Stomach (tissue), 4 donors: ENCODE measurements at regions not wholly inside any gene's neighbourhood (a gene's known extent, or its start where the extent isn't known, plus 50 kb on each side); places are given as distances from the start of the nearest gene placed in this dataset.

ENCODE experiments used
- POLR2AphosphoS5 ChIP-seq, 3 donors: sonication (generic); formaldehyde crosslinking; IDR thresholded peaks; one replicate each; pipeline ENCODE4 v1.6.1; 2016; ENCODE audit warnings: antibody characterized with exemption in 3 of 3
- TF ChIP-seq, protein P1 (sequence below), 7 experiments: fragments of 450-650 bp in 4 of 7; fragments of 200-600 bp in 3 of 7; sonication (generic) in 3 of 7; IDR thresholded peaks; one replicate each; pipeline ENCODE4 v1.5.1; 2016 to 2019; ENCODE audit warnings: antibody characterized with exemption in 7 of 7, control low read depth in 2 of 7, mild to moderate bottlenecking in 1 of 7

DNA sequence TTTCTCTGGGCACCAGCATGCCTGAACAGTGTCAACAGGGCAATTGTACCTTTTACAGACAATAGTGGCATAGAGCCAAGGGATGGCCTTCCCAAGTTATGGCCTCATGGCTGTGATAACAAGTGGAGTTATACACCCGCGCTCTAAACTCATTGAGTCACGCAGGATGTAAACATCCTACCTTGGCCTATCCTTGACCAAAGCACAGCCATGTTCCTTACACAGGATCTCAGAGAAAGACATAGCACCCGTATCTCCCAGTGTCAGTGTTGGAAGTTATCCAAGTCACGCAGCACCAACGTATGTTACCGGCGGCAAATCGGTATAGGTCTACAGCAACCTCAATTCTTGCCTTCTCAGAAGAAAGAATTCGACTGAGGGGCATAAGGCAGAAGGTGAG, 1654.9 kb upstream of the LRRTM3 start:
- TF ChIP-seq, protein P1, sequence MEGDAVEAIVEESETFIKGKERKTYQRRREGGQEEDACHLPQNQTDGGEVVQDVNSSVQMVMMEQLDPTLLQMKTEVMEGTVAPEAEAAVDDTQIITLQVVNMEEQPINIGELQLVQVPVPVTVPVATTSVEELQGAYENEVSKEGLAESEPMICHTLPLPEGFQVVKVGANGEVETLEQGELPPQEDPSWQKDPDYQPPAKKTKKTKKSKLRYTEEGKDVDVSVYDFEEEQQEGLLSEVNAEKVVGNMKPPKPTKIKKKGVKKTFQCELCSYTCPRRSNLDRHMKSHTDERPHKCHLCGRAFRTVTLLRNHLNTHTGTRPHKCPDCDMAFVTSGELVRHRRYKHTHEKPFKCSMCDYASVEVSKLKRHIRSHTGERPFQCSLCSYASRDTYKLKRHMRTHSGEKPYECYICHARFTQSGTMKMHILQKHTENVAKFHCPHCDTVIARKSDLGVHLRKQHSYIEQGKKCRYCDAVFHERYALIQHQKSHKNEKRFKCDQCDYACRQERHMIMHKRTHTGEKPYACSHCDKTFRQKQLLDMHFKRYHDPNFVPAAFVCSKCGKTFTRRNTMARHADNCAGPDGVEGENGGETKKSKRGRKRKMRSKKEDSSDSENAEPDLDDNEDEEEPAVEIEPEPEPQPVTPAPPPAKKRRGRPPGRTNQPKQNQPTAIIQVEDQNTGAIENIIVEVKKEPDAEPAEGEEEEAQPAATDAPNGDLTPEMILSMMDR (IDR thresholded peaks at IDR 0.05), result no peak
- TF ChIP-seq POLR2AphosphoS5 (IDR thresholded peaks at IDR 0.05), result no peak
